ENCODE measurements at regions not wholly inside any gene's neighbourhood (a gene's known extent, or its start where the extent isn't known, plus 50 kb on each side); places are given as distances from the start of the nearest gene placed in this dataset.

GRCh38 chr6:6867404-6867799, 240.4 kb upstream of the RREB1 start:
- no peak for TF ChIP-seq CTCF (IDR thresholded peaks at IDR 0.05)
- no peak for TF ChIP-seq POLR2A (IDR thresholded peaks at IDR 0.05)

All from heart left ventricle (tissue), 13 donors.